Right lobe of liver (tissue), 6 donors: ENCODE measurements at regions not wholly inside any gene's neighbourhood (a gene's known extent, or its start where the extent isn't known, plus 50 kb on each side); places are given as distances from the start of the nearest gene placed in this dataset.

Experiments used
- ATAC-seq, 4 donors: fragments of 200-7000 bp; cut with Tn5 transposase; one replicate each; pipeline ENCODE4 v1.9.1; 2020; ENCODE audit warnings: mild to moderate bottlenecking in 4 of 4, moderate library complexity in 4 of 4
- DNase-seq, 3 donors: peaks; one replicate each; pipeline ENCODE4 v3.0.0-alpha.2; 2020
- H3K27ac ChIP-seq, 3 donors: fragments of 200-600 bp; one replicate each; pipeline ENCODE4 v1.8.0; 2022
- H3K27me3 ChIP-seq, 2 donors: fragments of 200-600 bp; one replicate each; pipeline ENCODE4 v1.8.0; 2022
- H3K36me3 ChIP-seq, 4 donors: fragments of 200-600 bp; sonication (generic) in 1 of 4; one replicate each; pipeline versions ENCODE4 v1.5.1 to v1.8.0; 2017 to 2022; ENCODE audit warnings: control low read depth in 1 of 4
- H3K4me1 ChIP-seq, 4 donors: fragments of 200-600 bp; sonication (generic) in 1 of 4; one replicate each; pipeline versions ENCODE4 v1.5.1 to v1.8.0; 2017 to 2022; ENCODE audit warnings: control low read depth in 1 of 4
- H3K4me3 ChIP-seq, 3 donors: fragments of 200-600 bp; one replicate each; pipeline ENCODE4 v1.8.0; 2022
- H3K9me3 ChIP-seq, 4 donors: fragments of 200-600 bp; sonication (generic) in 1 of 4; one replicate each; pipeline versions ENCODE4 v1.5.1 to v1.8.0; 2017 to 2022; ENCODE audit warnings: control low read depth in 1 of 4
- CTCF ChIP-seq, 4 donors: fragments of 200-600 bp in 3 of 4; fragments of 450-650 bp in 1 of 4; IDR thresholded peaks; one replicate each; pipeline versions ENCODE4 v1.5.1 to v1.8.0; 2016 to 2022; ENCODE audit warnings: antibody characterized with exemption in 4 of 4, mild to moderate bottlenecking in 2 of 4
- POLR2A ChIP-seq: fragments of 450-650 bp; IDR thresholded peaks from one replicate; pipeline ENCODE4 v1.6.1; 2017; ENCODE audit warnings: antibody characterized with exemption, mild to moderate bottlenecking
- WGBS: methylation state at CpG from one replicate; pipeline ENCODE4 v1.1.6; 2018; ENCODE audit warnings: low coverage, low lambda C conversion rate; ENCODE audit not compliant: insufficient coverage; ENCODE audit errors: missing lambda C conversion rate; 5-methylcytosine and 5-hydroxymethylcytosine counted together
- intact Hi-C, 2 donors: fragments of 100-400 bp; cut with DNase I; formaldehyde crosslinking; loops; one replicate each; pipeline versions ENCODE4 v1.11.2 to v1.14.1; 2022
- donor health status: DM: no; HTN: yes; CAD: no.
- donor health status: DM: no; HTN: no; CAD: no.
- donor health status: DM: no; HTN: no; CAD: no.
- donor health status: DM: no; HTN: yes; CAD: no.
- donor health status: DM: no; HTN: yes; CAD: no.

- H3K27me3 ChIP-seq, result no peaks in the 10 kb centered on the region
Measured at GRCh38 chr20:11496380-11496779, 421.3 kb upstream of the BTBD3 start.

GRCh38 chr20:11497545-11497944, 420.1 kb upstream of the BTBD3 start:
- H3K9me3 ChIP-seq, result no peaks in the 10 kb centered on the region
- H3K27me3 ChIP-seq, result no peaks in the 10 kb centered on the region
- TF ChIP-seq CTCF (IDR thresholded peaks at IDR 0.05) (no peak), POLR2A (no peak)
- H3K27ac ChIP-seq, result no peak overlapping the region
- no peaks in the 10 kb centered on the region for H3K4me1 ChIP-seq
- 71% methylated on average over 1 of the region's 1 CpG for WGBS
- intact Hi-C loops, result no loop called here
- ATAC-seq (no peak), DNase-seq (no peak)
- H3K4me3 ChIP-seq, result no peak overlapping the region
- no peaks in the 10 kb centered on the region for H3K36me3 ChIP-seq

More at GRCh38 chr20:11496380-11496779, 421.3 kb upstream of the BTBD3 start:
- H3K4me1 ChIP-seq, result no peaks in the 10 kb centered on the region
- no peaks in the 10 kb centered on the region for H3K36me3 ChIP-seq
- no peak overlapping the region for H3K27ac ChIP-seq
- 22% methylated on average over 2 of the region's 2 CpGs for WGBS
- H3K4me3 ChIP-seq, result no peak overlapping the region
- DNase-seq (no peak), ATAC-seq (no peak)
- intact Hi-C loops, result no loop called here
- TF ChIP-seq CTCF (IDR thresholded peaks at IDR 0.05) (no peak), POLR2A (no peak)
- H3K9me3 ChIP-seq, result no peaks in the 10 kb centered on the region

GRCh38 chr20:11499101-11499634, 418.5 kb upstream of the BTBD3 start:
- TF ChIP-seq POLR2A (no peak), CTCF (IDR thresholded peaks at IDR 0.05) (no peak)
- Histone ChIP-seq H3K4me3 (no peak overlapping the region), H3K27ac (no peak overlapping the region), H3K27me3 (no peaks in the 10 kb centered on the region), H3K9me3 (no peaks in the 10 kb centered on the region), H3K4me1 (no peaks in the 10 kb centered on the region), H3K36me3 (no peaks in the 10 kb centered on the region)
- ATAC-seq (no peak), DNase-seq (no peak)
- intact Hi-C loops, result no loop called here
- WGBS, result 55% methylated on average over 6 of the region's 6 CpGs

GRCh38 chr20:11502061-11502460, 415.6 kb upstream of the BTBD3 start:
- no peak for DNase-seq
- Histone ChIP-seq H3K36me3 (no peaks in the 10 kb centered on the region), H3K9me3 (no peaks in the 10 kb centered on the region), H3K4me3 (no peak overlapping the region), H3K27ac (no peak overlapping the region), H3K27me3 (no peaks in the 10 kb centered on the region), H3K4me1 (no peaks in the 10 kb centered on the region)
- no peak for ATAC-seq
- WGBS, result 44% methylated on average over 1 of the region's 1 CpG
- no peak for TF ChIP-seq CTCF (IDR thresholded peaks at IDR 0.05)
- TF ChIP-seq POLR2A, result no peak
- intact Hi-C loops, result no loop called here

- H3K27me3 ChIP-seq, result no peaks in the 10 kb centered on the region
- H3K9me3 ChIP-seq, result no peaks in the 10 kb centered on the region
- H3K36me3 ChIP-seq, result no peaks in the 10 kb centered on the region
- H3K4me1 ChIP-seq, result no peaks in the 10 kb centered on the region
- ATAC-seq (no peak), DNase-seq (no peak)
- H3K27ac ChIP-seq, result no peak overlapping the region
- no peak overlapping the region for H3K4me3 ChIP-seq
- intact Hi-C loops, result no loop called here
- TF ChIP-seq POLR2A, result no peak
- no peak for TF ChIP-seq CTCF (IDR thresholded peaks at IDR 0.05)
Measured at GRCh38 chr20:11502671-11503070, 415.0 kb upstream of the BTBD3 start.
